ENCODE measurements at regions not wholly inside any gene's neighbourhood (a gene's known extent, or its start where the extent isn't known, plus 50 kb on each side); places are given as distances from the start of the nearest gene placed in this dataset.

- TF ChIP-seq POLR2AphosphoS5 (IDR thresholded peaks at IDR 0.05) (no peak), POLR2A (IDR thresholded peaks at IDR 0.05) (no peak), EP300 (IDR thresholded peaks at IDR 0.05) (no peak), CTCF (IDR thresholded peaks at IDR 0.05) (no peak)
- H3K9me3 ChIP-seq = no peaks in the 10 kb centered on the region
- no peak for ATAC-seq
- no peaks in the 10 kb centered on the region for H3K36me3 ChIP-seq
- H3K4me1 ChIP-seq = no peaks in the 10 kb centered on the region
- no peaks in the 10 kb centered on the region for H3K27me3 ChIP-seq
- H3K4me3 ChIP-seq = no peak overlapping the region
- no peak overlapping the region for H3K27ac ChIP-seq
These were observed 139.8 kb downstream of the NUDT12 start for GRCh38 chr5:103422756-103423155.

GRCh38 chr5:103414604-103415003 is 148.0 kb downstream of the NUDT12 start:
- H3K27ac ChIP-seq = no peak overlapping the region
- no peaks in the 10 kb centered on the region for H3K4me1 ChIP-seq
- no peaks in the 10 kb centered on the region for H3K36me3 ChIP-seq
- 71 to 92% methylated on average over 2 of the region's 2 CpGs for WGBS, 2 donors (ENCODE audit: low coverage in 1 of 2)
- no peaks in the 10 kb centered on the region for H3K9me3 ChIP-seq
- H3K27me3 ChIP-seq = no peaks in the 10 kb centered on the region
- H3K4me3 ChIP-seq = no peak overlapping the region
- ATAC-seq = no peak
- TF ChIP-seq CTCF (IDR thresholded peaks at IDR 0.05) (no peak), EP300 (IDR thresholded peaks at IDR 0.05) (no peak), POLR2AphosphoS5 (IDR thresholded peaks at IDR 0.05) (no peak), POLR2A (IDR thresholded peaks at IDR 0.05) (no peak)

- H3K27ac ChIP-seq = no peak overlapping the region
- no peak for ATAC-seq
- H3K36me3 ChIP-seq = no peaks in the 10 kb centered on the region
- no peak overlapping the region for H3K4me3 ChIP-seq
- no peaks in the 10 kb centered on the region for H3K27me3 ChIP-seq
- no peaks in the 10 kb centered on the region for H3K9me3 ChIP-seq
- H3K4me1 ChIP-seq = no peaks in the 10 kb centered on the region
- 17 to 91% methylated on average over 1 of the region's 1 CpG for WGBS, 2 donors (ENCODE audit: low coverage in 1 of 2)
- TF ChIP-seq EP300 (IDR thresholded peaks at IDR 0.05) (no peak), POLR2A (IDR thresholded peaks at IDR 0.05) (no peak), CTCF (IDR thresholded peaks at IDR 0.05) (no peak), POLR2AphosphoS5 (IDR thresholded peaks at IDR 0.05) (no peak)
These were observed 150.9 kb downstream of the NUDT12 start for GRCh38 chr5:103411711-103412110.

GRCh38 chr5:103410172-103410571 is 151.6 kb downstream of the MACIR start:
- Histone ChIP-seq H3K27ac (no peak overlapping the region), H3K9me3 (no peaks in the 10 kb centered on the region), H3K4me1 (no peaks in the 10 kb centered on the region), H3K27me3 (no peaks in the 10 kb centered on the region), H3K4me3 (no peak overlapping the region), H3K36me3 (no peaks in the 10 kb centered on the region)
- ATAC-seq = no peak
- no peak for TF ChIP-seq POLR2A (IDR thresholded peaks at IDR 0.05)
- TF ChIP-seq EP300 (IDR thresholded peaks at IDR 0.05) = no peak
- no peak for TF ChIP-seq POLR2AphosphoS5 (IDR thresholded peaks at IDR 0.05)
- no peak for TF ChIP-seq CTCF (IDR thresholded peaks at IDR 0.05)
- 55 to 79% methylated on average over 2 of the region's 2 CpGs for WGBS, 2 donors (ENCODE audit: low coverage in 1 of 2)

- no peaks in the 10 kb centered on the region for H3K9me3 ChIP-seq
- H3K27ac ChIP-seq = no peak overlapping the region
- TF ChIP-seq EP300 (IDR thresholded peaks at IDR 0.05) (no peak), POLR2AphosphoS5 (IDR thresholded peaks at IDR 0.05) (no peak), CTCF (IDR thresholded peaks at IDR 0.05) (no peak), POLR2A (IDR thresholded peaks at IDR 0.05) (no peak)
- no peaks in the 10 kb centered on the region for H3K27me3 ChIP-seq
- no peaks in the 10 kb centered on the region for H3K36me3 ChIP-seq
- H3K4me1 ChIP-seq = no peaks in the 10 kb centered on the region
- H3K4me3 ChIP-seq = no peak overlapping the region
- no peak for ATAC-seq
These were observed 150.6 kb downstream of the MACIR start for GRCh38 chr5:103409013-103409670.

Data from gastroesophageal sphincter (tissue), 4 donors.